Activated naive CD8-positive, alpha-beta T cell treated with anti-CD3 and anti-CD28 coated beads for 36 hours (primary cell): ENCODE measurements at regions not wholly inside any gene's neighbourhood (a gene's known extent, or its start where the extent isn't known, plus 50 kb on each side); places are given as distances from the start of the nearest gene placed in this dataset.

Experiments used
- DNase-seq: peaks from one replicate; pipeline ENCODE4 v3.0.0; 2021
- H3K27ac Mint-ChIP-seq: one replicate; pipeline ENCODE4 v1.8.0; 2022; ENCODE audit warnings: mild to moderate bottlenecking, moderate library complexity, mixed read lengths
- H3K27me3 Mint-ChIP-seq: one replicate; pipeline ENCODE4 v1.8.0; 2022; ENCODE audit warnings: mild to moderate bottlenecking, mixed read lengths
- H3K36me3 Mint-ChIP-seq: one replicate; pipeline ENCODE4 v1.8.0; 2021; ENCODE audit warnings: mild to moderate bottlenecking, mixed read lengths
- H3K4me1 Mint-ChIP-seq: one replicate; pipeline ENCODE4 v1.8.0; 2021; ENCODE audit warnings: mixed read lengths
- H3K4me3 Mint-ChIP-seq: one replicate; pipeline ENCODE4 v1.8.0; 2022; ENCODE audit warnings: mild to moderate bottlenecking, moderate library complexity, mixed read lengths
- H3K9me3 Mint-ChIP-seq: one replicate; pipeline ENCODE4 v1.8.0; 2022; ENCODE audit warnings: mixed read lengths

DNA sequence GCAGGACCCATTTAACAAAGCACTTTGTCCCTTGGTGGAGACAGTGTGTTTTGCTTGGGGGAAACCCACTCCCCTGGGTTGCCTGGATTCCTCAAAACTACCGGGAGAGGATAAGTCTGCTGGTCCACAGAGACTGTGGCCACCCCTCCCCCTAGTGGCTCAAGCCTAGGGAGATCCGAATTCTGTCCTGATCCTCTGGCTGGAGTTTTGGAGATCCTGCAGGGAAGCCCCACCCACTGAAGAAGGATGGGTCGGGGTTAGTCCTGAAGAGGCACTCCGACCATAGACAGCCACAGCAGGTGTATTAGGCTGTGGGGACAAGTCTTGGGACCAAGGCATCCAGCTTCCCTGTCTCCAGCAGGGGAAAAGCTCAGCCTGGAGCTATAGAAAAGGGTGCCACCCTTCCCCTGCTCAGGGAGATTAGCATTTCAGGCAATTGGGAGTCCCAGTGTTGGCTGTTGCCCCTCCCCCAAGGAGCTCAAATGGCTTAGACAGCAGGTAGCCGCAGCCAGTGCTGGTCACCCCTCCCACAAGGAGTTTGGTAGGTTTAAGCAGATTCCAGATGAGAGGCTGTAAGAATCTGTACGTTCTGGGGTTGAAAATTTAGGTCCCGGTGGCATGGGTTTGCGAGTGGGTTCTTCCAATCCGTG is 750.0 kb downstream of the TBC1D32 start:
- Mint-ChIP-seq H3K9me3 (peaks cover 5% of the 10 kb centered on the region), H3K4me3 (no peak overlapping the region), H3K4me1 (no peaks in the 10 kb centered on the region), H3K27me3 (no peaks in the 10 kb centered on the region), H3K36me3 (no peaks in the 10 kb centered on the region), H3K27ac (no peak overlapping the region)
- DNase-seq = no peak

DNA sequence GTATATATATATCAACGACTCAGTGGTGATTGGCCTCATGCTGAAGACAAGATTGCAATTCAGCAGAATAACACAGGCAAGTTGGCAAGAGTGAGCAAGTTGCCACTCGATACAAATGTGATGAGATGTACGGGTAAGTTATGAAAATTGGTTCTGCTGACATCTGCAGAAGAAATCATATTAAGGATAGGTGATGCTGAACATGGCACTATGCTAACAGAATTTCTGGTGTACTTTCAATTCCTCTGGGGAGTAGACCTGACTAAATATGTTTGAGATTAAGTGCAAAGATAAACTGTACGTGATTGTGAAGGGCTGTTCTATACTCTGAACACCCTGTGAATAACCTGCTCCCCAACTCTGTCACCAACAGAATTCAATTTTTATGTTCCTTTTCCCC is 758.2 kb downstream of the TBC1D32 start:
- H3K27ac Mint-ChIP-seq = no peak overlapping the region
- DNase-seq = no peak
- no peaks in the 10 kb centered on the region for H3K27me3 Mint-ChIP-seq
- H3K4me1 Mint-ChIP-seq = no peaks in the 10 kb centered on the region
- peaks cover 2% of the 10 kb centered on the region for H3K9me3 Mint-ChIP-seq
- no peaks in the 10 kb centered on the region for H3K36me3 Mint-ChIP-seq
- H3K4me3 Mint-ChIP-seq = no peak overlapping the region

DNA sequence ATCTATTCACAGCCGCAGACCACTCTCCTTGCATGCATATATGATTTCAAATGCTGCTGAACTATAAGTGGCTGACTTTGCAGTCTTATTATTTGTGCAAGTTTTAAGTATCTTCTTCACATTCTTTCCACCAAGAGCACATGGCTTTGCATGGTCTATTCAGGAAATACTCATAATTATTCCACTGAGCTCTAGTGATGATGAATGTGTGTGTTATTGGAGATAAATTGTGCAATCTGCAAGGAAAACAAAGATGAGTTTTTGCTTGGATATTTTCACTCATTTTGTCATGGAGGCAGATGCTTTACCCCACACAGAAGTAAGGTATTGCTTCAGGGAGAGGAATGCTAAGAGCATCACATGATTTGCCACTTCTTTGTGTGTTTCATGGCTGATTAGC is 764.6 kb downstream of the TBC1D32 start:
- no peak overlapping the region for H3K4me3 Mint-ChIP-seq
- no peaks in the 10 kb centered on the region for H3K36me3 Mint-ChIP-seq
- no peak overlapping the region for H3K27ac Mint-ChIP-seq
- DNase-seq = no peak
- no peaks in the 10 kb centered on the region for H3K4me1 Mint-ChIP-seq
- H3K9me3 Mint-ChIP-seq = peaks cover 8% of the 10 kb centered on the region
- no peaks in the 10 kb centered on the region for H3K27me3 Mint-ChIP-seq

DNA sequence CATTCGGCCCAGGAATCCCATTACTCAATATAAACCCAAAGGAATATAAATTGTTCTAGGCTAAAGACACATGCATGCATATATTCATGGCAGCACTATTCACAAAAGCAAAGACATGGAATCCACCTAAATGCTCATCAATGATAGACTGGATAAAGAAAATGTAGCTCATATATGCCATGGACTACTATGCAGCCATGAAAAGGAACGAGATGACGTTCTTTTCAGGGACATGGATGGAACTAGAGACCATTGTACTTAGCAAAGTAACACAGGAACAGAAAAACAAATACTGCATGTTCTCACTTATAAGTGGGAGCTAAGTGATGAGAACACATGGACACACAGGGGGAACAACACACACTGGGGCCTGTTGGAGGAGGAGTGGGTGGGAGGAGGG is 769.5 kb downstream of the TBC1D32 start:
- Mint-ChIP-seq H3K27ac (no peak overlapping the region), H3K9me3 (peaks cover 13% of the 10 kb centered on the region), H3K27me3 (no peaks in the 10 kb centered on the region), H3K4me3 (no peak overlapping the region), H3K4me1 (no peaks in the 10 kb centered on the region), H3K36me3 (no peaks in the 10 kb centered on the region)
- no peak for DNase-seq

DNA sequence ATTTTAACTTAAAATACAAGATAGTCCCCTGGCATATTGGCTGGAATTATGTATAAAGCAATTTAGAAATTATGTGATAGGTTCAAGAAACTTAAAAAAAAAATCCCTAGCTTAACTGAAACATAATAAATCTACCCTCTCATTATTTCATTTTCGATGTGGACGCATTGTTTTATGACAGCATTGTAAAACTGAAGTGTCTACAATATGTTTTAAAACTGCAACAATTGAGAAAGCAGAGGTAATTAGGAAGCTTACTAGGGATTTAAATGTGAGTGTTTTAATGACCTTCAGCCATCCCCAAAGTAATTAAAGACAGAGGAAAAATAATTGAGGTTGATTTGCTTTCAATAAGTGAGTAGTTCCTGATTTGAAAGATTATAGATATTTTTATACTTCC is 776.0 kb downstream of the TBC1D32 start:
- Mint-ChIP-seq H3K27ac (no peak overlapping the region), H3K9me3 (no peaks in the 10 kb centered on the region), H3K36me3 (no peaks in the 10 kb centered on the region), H3K4me3 (no peak overlapping the region), H3K4me1 (no peaks in the 10 kb centered on the region), H3K27me3 (no peaks in the 10 kb centered on the region)
- no peak for DNase-seq

DNA sequence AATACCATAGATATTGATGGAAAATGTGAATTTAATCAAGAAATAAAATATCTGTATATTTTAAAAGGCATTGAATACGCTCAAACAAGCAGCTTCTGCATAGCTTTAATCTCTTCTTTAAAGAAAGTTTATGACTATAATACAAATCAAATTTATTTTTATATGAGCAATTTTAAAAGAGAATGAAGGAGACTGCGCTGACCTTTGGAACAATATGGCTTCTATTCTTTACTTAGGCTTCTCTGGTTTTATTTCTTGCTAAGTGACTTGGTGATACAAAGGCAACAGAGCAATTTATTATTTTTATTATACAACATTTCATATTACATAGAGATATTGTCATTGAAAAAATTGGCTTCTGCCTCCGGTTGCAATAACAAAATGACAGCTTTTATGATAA is 776.7 kb downstream of the TBC1D32 start:
- H3K4me3 Mint-ChIP-seq = no peak overlapping the region
- no peaks in the 10 kb centered on the region for H3K36me3 Mint-ChIP-seq
- H3K27me3 Mint-ChIP-seq = no peaks in the 10 kb centered on the region
- H3K4me1 Mint-ChIP-seq = no peaks in the 10 kb centered on the region
- no peak overlapping the region for H3K27ac Mint-ChIP-seq
- no peak for DNase-seq
- H3K9me3 Mint-ChIP-seq = no peaks in the 10 kb centered on the region

DNA sequence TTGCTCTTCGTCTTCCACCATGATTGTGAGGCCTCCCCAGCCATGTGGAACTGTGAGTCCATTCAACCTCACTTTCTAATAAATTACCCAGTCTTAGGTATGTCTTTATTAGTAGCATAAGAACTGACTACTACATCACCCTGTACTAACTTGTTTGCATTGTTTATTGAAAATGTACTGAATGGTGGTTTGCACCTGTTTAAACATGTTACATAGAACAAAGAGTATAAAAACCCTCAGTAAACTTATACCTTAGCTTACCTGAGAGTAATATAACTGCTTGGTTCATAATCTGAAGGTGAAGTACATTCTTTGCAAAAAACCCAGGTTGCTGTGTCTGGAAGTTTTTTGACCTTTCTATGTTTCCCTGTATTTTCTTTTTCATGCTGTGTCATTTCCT is 777.8 kb downstream of the TBC1D32 start:
- Mint-ChIP-seq H3K9me3 (no peaks in the 10 kb centered on the region), H3K27me3 (no peaks in the 10 kb centered on the region), H3K27ac (no peak overlapping the region), H3K4me3 (no peak overlapping the region), H3K4me1 (no peaks in the 10 kb centered on the region), H3K36me3 (no peaks in the 10 kb centered on the region)
- DNase-seq = no peak

DNA sequence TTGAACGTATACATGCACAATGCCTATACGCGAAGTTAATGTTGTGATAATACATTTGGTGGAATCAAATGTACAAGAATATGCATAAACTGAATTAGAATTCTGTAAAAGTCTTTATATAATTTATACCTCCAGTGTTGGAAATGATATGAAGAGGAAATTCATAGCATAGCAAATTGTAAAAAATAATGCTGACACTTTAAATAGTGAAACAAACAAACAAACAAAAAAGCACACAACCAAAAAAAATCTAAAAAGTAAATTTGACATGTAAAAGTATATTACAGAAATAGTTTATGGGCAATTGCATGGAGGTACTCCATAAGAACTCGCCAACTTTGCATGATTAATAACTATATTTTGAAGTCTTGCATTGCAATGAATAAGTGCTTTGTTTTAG is 780.9 kb downstream of the TBC1D32 start:
- Mint-ChIP-seq H3K4me3 (no peak overlapping the region), H3K27ac (no peak overlapping the region), H3K9me3 (no peaks in the 10 kb centered on the region), H3K36me3 (no peaks in the 10 kb centered on the region), H3K4me1 (no peaks in the 10 kb centered on the region), H3K27me3 (no peaks in the 10 kb centered on the region)
- no peak for DNase-seq

DNA sequence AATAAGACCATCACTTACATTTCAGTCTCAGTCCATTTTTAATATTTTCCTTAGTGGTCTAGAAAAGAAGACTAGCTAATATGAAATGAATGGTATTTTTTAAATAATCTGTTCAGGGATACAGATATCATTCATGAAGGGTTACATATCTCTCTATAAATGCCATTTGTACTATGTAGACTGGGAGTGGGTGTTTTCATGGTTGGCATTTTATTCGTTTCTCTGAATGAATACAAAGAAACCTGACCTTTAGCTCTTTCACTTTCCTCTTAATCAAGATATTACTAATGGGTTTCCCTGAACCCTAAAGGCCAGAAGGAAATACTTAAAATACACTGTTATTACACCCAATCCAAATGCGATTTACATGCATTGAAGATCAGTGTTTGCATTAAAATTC is 788.9 kb downstream of the TBC1D32 start:
- H3K9me3 Mint-ChIP-seq = no peaks in the 10 kb centered on the region
- no peaks in the 10 kb centered on the region for H3K27me3 Mint-ChIP-seq
- H3K36me3 Mint-ChIP-seq = no peaks in the 10 kb centered on the region
- no peak for DNase-seq
- H3K4me3 Mint-ChIP-seq = no peak overlapping the region
- no peaks in the 10 kb centered on the region for H3K4me1 Mint-ChIP-seq
- no peak overlapping the region for H3K27ac Mint-ChIP-seq

DNA sequence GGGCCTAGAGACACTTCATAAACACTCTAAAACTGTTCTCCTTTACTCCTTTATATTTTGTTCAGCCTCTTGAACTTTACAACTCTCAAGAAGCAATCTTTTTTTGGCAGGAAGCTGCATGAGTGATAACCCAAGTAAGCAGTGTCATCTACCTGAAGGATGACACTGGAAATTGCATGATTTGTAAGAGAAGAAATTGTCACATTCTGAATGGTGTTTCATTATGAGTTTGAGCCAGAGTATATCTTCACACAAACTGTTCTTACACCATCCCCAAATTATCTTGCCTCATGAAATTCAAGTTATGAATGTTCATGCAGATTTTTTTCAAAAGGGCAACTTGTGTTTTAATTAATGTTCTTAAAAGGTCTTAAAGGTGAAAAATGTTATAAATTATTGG is 799.3 kb downstream of the TBC1D32 start:
- Mint-ChIP-seq H3K4me1 (no peaks in the 10 kb centered on the region), H3K27ac (no peak overlapping the region), H3K36me3 (peaks cover 2% of the 10 kb centered on the region)

DNA sequence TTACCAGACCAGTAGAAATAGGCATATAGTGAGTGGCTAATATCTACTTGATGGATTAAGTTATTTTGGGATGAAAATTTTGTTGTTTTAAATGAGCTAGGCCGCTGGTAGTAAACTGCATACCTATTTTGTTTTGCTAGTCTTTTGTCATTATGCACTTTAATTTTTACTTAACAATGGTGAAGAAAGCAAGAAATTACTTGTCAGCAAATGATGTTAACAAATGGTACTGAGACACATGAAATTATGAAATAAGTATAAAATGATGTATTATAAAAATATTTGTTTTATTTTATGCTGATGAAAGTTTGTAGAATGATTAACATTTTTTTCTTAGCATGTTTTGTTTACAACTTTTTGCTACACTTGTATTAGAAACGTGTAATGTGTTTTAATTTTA is 807.7 kb downstream of the TBC1D32 start:
- no peaks in the 10 kb centered on the region for H3K27me3 Mint-ChIP-seq
- H3K4me3 Mint-ChIP-seq = no peak overlapping the region
- no peaks in the 10 kb centered on the region for H3K36me3 Mint-ChIP-seq
- no peaks in the 10 kb centered on the region for H3K4me1 Mint-ChIP-seq
- DNase-seq = no peak
- no peak overlapping the region for H3K27ac Mint-ChIP-seq
- H3K9me3 Mint-ChIP-seq = no peaks in the 10 kb centered on the region

More for the DNA sequence above, 799.3 kb downstream of the TBC1D32 start:
- peaks cover 7% of the 10 kb centered on the region for H3K9me3 Mint-ChIP-seq
- DNase-seq = no peak
- H3K4me3 Mint-ChIP-seq = no peak overlapping the region
- H3K27me3 Mint-ChIP-seq = no peaks in the 10 kb centered on the region

DNA sequence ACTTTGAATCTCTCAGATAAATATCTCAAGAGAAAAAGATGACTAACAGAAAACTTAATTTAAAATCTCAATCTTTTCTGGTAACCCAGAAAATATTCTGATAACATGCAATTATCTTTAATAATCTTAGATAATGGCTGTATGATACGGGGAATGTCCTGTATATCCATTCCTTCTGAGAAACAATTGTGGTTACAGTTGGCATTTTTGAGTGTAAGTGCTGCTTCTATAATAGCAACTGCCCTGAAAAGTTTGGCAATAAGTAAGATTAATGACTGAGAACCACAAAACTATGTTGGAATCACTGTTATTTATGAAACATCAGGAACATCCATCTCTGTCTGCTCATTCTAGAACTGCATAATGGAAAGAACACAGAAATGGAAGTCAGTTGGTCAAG is 819.7 kb downstream of the TBC1D32 start:
- H3K27me3 Mint-ChIP-seq = no peaks in the 10 kb centered on the region
- H3K4me3 Mint-ChIP-seq = no peak overlapping the region
- DNase-seq = no peak
- no peaks in the 10 kb centered on the region for H3K4me1 Mint-ChIP-seq
- no peaks in the 10 kb centered on the region for H3K36me3 Mint-ChIP-seq
- H3K27ac Mint-ChIP-seq = no peak overlapping the region
- H3K9me3 Mint-ChIP-seq = peaks cover 6% of the 10 kb centered on the region

DNA sequence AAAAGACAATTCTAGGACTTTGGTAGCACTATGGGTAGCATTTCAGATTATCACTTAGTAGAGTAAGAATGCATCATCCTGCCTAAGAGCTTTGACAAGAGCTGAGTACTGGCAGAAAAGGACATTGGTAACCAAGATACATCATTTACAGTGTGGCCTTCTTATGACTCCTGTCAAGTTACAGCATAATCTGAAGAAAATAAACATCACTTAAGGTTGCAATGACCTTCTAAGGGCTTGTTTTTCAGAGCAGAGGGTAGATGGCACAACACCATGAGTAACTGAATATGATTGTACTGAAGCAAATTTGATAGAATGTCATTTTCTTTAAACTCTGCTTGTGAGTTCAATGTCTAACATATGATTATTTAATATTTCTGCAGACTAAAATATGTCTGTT is 822.6 kb downstream of the TBC1D32 start:
- Mint-ChIP-seq H3K27ac (no peak overlapping the region), H3K4me3 (no peak overlapping the region), H3K4me1 (no peaks in the 10 kb centered on the region), H3K27me3 (no peaks in the 10 kb centered on the region), H3K9me3 (peaks cover 5% of the 10 kb centered on the region), H3K36me3 (no peaks in the 10 kb centered on the region)
- DNase-seq = no peak

DNA sequence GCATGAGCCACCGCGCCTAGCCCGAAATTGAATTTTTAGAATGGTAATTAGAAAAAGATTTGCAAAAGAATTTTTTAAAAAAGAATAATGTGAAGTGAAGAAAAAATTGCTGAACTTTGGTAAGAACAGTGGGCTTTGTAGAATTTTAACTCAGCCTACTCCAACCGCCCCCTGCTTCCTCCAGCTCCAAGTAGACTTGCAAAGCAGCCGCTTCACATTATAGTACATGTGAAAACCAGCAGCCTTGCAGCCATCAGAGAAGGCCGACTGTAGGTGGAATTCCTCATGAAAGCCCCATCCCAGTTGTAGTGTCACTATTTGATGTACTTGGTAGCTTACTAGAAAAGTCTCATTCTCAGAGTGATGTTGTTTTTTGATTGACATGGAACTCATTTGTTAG is 835.6 kb downstream of the TBC1D32 start:
- Mint-ChIP-seq H3K4me1 (no peaks in the 10 kb centered on the region), H3K27ac (no peak overlapping the region), H3K36me3 (no peaks in the 10 kb centered on the region), H3K27me3 (no peaks in the 10 kb centered on the region), H3K9me3 (no peaks in the 10 kb centered on the region), H3K4me3 (no peak overlapping the region)
- DNase-seq = no peak

DNA sequence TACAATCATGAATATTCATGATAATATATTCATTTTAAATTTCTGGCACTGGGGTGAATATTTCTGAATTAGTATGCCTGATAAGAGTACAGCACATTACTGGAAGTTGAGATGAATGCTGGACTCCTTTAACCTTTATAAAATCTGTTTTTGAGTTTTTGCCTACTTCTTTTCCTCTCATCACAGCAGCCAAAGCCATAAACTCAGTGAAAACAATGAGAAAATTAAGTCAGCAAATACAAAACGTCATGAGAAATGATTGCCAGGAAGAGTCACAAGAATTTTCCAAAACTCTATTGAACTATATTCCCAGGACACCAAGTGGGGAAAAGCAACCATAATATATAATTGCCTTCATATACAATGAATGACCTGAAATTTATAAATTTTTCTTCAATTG is 837.6 kb downstream of the TBC1D32 start:
- H3K27me3 Mint-ChIP-seq = no peaks in the 10 kb centered on the region
- H3K4me3 Mint-ChIP-seq = no peak overlapping the region
- DNase-seq = no peak
- H3K36me3 Mint-ChIP-seq = no peaks in the 10 kb centered on the region
- H3K4me1 Mint-ChIP-seq = no peaks in the 10 kb centered on the region
- no peak overlapping the region for H3K27ac Mint-ChIP-seq
- H3K9me3 Mint-ChIP-seq = no peaks in the 10 kb centered on the region

DNA sequence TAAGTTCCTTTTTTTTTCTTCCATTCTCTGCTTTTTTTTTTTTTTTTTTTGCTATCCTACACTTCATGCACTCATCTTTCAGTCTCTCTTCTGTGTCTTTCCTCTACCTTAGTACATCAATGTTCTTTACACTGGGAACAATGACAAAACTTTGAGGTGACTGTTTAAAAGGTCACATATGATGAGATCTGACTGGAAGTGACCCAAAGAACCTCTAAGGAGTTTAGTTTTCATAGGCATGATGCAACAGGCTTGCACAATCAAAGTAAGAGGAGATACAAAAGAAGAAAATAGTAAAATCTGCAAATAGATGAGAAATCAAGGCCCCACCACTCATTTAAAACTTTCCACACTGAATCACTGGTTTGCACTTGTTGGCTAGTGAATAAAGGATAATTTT is 840.8 kb downstream of the TBC1D32 start:
- Mint-ChIP-seq H3K4me3 (no peak overlapping the region), H3K4me1 (no peaks in the 10 kb centered on the region), H3K27ac (no peak overlapping the region), H3K9me3 (no peaks in the 10 kb centered on the region), H3K36me3 (no peaks in the 10 kb centered on the region), H3K27me3 (no peaks in the 10 kb centered on the region)
- no peak for DNase-seq

DNA sequence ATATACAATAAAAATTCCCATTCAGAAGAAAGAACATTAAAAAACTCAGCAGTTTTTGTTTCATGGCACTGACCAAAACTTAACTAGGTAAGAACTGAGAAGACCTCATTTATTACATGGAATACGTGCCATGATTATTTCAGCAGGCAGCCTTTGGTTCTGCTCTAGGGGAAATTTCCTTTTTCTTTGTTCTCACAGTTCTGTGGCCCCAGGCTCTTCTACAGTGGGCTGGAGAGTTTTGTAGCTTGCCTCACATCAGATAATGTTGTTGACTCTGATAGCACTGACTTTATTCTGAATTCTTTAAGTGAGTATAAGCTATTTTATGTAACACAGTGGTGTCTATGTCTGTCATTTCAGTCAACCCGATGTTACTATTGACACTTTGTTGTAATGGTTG is 844.3 kb downstream of the TBC1D32 start:
- H3K27ac Mint-ChIP-seq = no peak overlapping the region
- no peaks in the 10 kb centered on the region for H3K27me3 Mint-ChIP-seq
- H3K36me3 Mint-ChIP-seq = no peaks in the 10 kb centered on the region
- H3K4me1 Mint-ChIP-seq = no peaks in the 10 kb centered on the region
- H3K9me3 Mint-ChIP-seq = peaks cover under 1% of the 10 kb centered on the region
- no peak overlapping the region for H3K4me3 Mint-ChIP-seq
- no peak for DNase-seq
